Neural progenitor cell (in vitro differentiated cells): ENCODE measurements at regions not wholly inside any gene's neighbourhood (a gene's known extent, or its start where the extent isn't known, plus 50 kb on each side); places are given as distances from the start of the nearest gene placed in this dataset.

Source experiments
- CTCF ChIP-seq: fragments of 200-600 bp; sonication (generic); IDR thresholded peaks from 2 replicates; pipeline ENCODE4 v1.5.1; 2017; ENCODE audit warnings: antibody characterized with exemption, mild to moderate bottlenecking
- EZH2 ChIP-seq: fragments of 200-600 bp; sonication (generic); IDR thresholded peaks from 2 replicates; pipeline ENCODE4 v1.6.1; 2017; ENCODE audit warnings: antibody characterized with exemption, mild to moderate bottlenecking, moderate library complexity
- EZH2phosphoT487 ChIP-seq: fragments of 200-600 bp; sonication (generic); IDR thresholded peaks from 2 replicates; pipeline ENCODE4 v1.6.1; 2017; ENCODE audit warnings: antibody characterized with exemption

- TF ChIP-seq CTCF (no peak), EZH2 (no peak), EZH2phosphoT487 (no peak)
These were observed 372.2 kb downstream of the TRIML1 start for GRCh38 chr4:188511431-188511830.
